Esophagus squamous epithelium (tissue), 4 donors: ENCODE measurements at regions not wholly inside any gene's neighbourhood (a gene's known extent, or its start where the extent isn't known, plus 50 kb on each side); places are given as distances from the start of the nearest gene placed in this dataset.

Experiments used
- CTCF ChIP-seq, 6 experiments: fragments of 450-650 bp in 4 of 6; fragments of 200-600 bp in 2 of 6; sonication (generic) in 2 of 6; IDR thresholded peaks; one replicate each; pipeline ENCODE4 v1.5.1; 2016 to 2019; ENCODE audit warnings: antibody characterized with exemption in 6 of 6, mild to moderate bottlenecking in 4 of 6, moderate library complexity in 4 of 6
- POLR2A ChIP-seq, 4 donors: fragments of 450-650 bp; IDR thresholded peaks; one replicate each; pipeline ENCODE4 v1.6.1; 2017; ENCODE audit warnings: antibody characterized with exemption in 4 of 4, mild to moderate bottlenecking in 4 of 4, moderate library complexity in 3 of 4

DNA sequence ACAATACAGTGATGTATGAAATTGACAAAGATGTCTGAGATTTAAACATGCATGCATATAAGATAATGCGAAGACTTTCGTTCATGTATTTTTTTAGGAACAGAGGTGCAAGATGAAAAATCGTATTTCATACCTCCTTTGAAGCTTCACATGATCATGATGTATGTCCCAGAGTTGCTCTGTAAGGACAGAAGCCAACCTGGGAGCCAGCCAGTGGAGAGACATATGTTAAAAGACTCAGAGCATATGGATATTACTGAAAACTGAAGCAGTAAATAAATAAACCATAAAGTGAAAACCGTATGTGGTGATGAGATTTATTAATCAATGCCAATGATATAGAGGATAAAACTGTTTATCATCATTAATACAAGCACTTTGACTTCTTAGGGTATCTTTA lies 424.4 kb upstream of the NETO1 start:
- no peak for TF ChIP-seq CTCF (IDR thresholded peaks at IDR 0.05)
- no peak for TF ChIP-seq POLR2A (IDR thresholded peaks at IDR 0.05)
